AG04450 (cell line): ENCODE measurements at regions not wholly inside any gene's neighbourhood (a gene's known extent, or its start where the extent isn't known, plus 50 kb on each side); places are given as distances from the start of the nearest gene placed in this dataset.

Experiments used
- CTCF ChIA-PET: fragments of 300-600, 350-600 bp; formaldehyde crosslinking; extraction: SDS; loops from one replicate; lab custom pipeline; 2022; ENCODE audit warnings: antibody characterized with exemption, inconsistent platforms; lab: Charles Lee
- POLR2A ChIA-PET: fragments of 350-600 bp; formaldehyde crosslinking; extraction: SDS; loops from one replicate; lab custom pipeline; 2021; ENCODE audit warnings: antibody characterized with exemption, inconsistent platforms; lab: Yijun Ruan, JAX
- DNase-seq: peaks from one replicate; pipeline ENCODE4 v3.0.0-alpha.2; 2011; ENCODE audit warnings: low read depth, low spot score
- H3K27ac ChIP-seq: one replicate; pipeline ENCODE4 v1.5.1; 2012; ENCODE audit warnings: low read depth, low read length, control low read depth
- H3K27me3 ChIP-seq: one replicate; pipeline ENCODE4 v1.6.0; 2012; ENCODE audit warnings: low read length; ENCODE audit not compliant: control insufficient read depth, insufficient read depth
- H3K4me3 ChIP-seq: 2 replicates; pipeline ENCODE4 v1.5.1; 2011; ENCODE audit warnings: mild to moderate bottlenecking, low read depth, low read length, control low read depth
- H3K9me3 ChIP-seq: 2 replicates; pipeline ENCODE4 v1.5.1; 2012; ENCODE audit warnings: low read length; ENCODE audit not compliant: control insufficient read depth, insufficient read depth
- CTCF ChIP-seq: IDR thresholded peaks from 2 replicates; pipeline ENCODE4 v1.5.1; 2011; ENCODE audit warnings: low read depth, low read length, control low read depth, inconsistent platforms

GRCh38 chr5:82551840-82552385, 273.8 kb upstream of the RPS23 start:
- Histone ChIP-seq H3K27ac (no peak overlapping the region), H3K4me3 (no peak overlapping the region), H3K27me3 (no peaks in the 10 kb centered on the region), H3K9me3 (no peaks in the 10 kb centered on the region)
- DNase-seq: no peak
- TF ChIP-seq CTCF: no peak
- POLR2A ChIA-PET: no interaction called here
- CTCF ChIA-PET: no interaction called here

- H3K27me3 ChIP-seq: no peaks in the 10 kb centered on the region
- no peak for DNase-seq
- H3K4me3 ChIP-seq: no peak overlapping the region
- TF ChIP-seq CTCF: no peak
- H3K9me3 ChIP-seq: no peaks in the 10 kb centered on the region
- ChIA-PET CTCF (no interaction called here), POLR2A (no interaction called here)
- H3K27ac ChIP-seq: no peak overlapping the region
Measured at GRCh38 chr5:82551192-82551591, 273.0 kb upstream of the RPS23 start.

GRCh38 chr5:82549263-82549662, 271.1 kb upstream of the RPS23 start:
- DNase-seq: no peak
- H3K9me3 ChIP-seq: no peaks in the 10 kb centered on the region
- POLR2A ChIA-PET: no interaction called here
- H3K27me3 ChIP-seq: no peaks in the 10 kb centered on the region
- no peak overlapping the region for H3K4me3 ChIP-seq
- CTCF ChIA-PET: no interaction called here
- H3K27ac ChIP-seq: no peak overlapping the region
- TF ChIP-seq CTCF: no peak

- Histone ChIP-seq H3K9me3 (no peaks in the 10 kb centered on the region), H3K27me3 (no peaks in the 10 kb centered on the region), H3K27ac (no peak overlapping the region), H3K4me3 (no peak overlapping the region)
- no peak for TF ChIP-seq CTCF
- POLR2A ChIA-PET: no interaction called here
- CTCF ChIA-PET: no interaction called here
- no peak for DNase-seq
Measured at GRCh38 chr5:82544004-82544403, 265.9 kb upstream of the RPS23 start.

- no peak for DNase-seq
- CTCF ChIA-PET: no interaction called here
- POLR2A ChIA-PET: no interaction called here
- no peaks in the 10 kb centered on the region for H3K27me3 ChIP-seq
- H3K4me3 ChIP-seq: no peak overlapping the region
- no peak overlapping the region for H3K27ac ChIP-seq
- TF ChIP-seq CTCF: no peak
- no peaks in the 10 kb centered on the region for H3K9me3 ChIP-seq
Measured at GRCh38 chr5:82540301-82540700, 262.1 kb upstream of the RPS23 start.
